ENCODE measurements at regions not wholly inside any gene's neighbourhood (a gene's known extent, or its start where the extent isn't known, plus 50 kb on each side); places are given as distances from the start of the nearest gene placed in this dataset.

GRCh38 chr18:14958701-14959100 is 210.7 kb downstream of the ANKRD30B start:
- TF ChIP-seq, protein P1, sequence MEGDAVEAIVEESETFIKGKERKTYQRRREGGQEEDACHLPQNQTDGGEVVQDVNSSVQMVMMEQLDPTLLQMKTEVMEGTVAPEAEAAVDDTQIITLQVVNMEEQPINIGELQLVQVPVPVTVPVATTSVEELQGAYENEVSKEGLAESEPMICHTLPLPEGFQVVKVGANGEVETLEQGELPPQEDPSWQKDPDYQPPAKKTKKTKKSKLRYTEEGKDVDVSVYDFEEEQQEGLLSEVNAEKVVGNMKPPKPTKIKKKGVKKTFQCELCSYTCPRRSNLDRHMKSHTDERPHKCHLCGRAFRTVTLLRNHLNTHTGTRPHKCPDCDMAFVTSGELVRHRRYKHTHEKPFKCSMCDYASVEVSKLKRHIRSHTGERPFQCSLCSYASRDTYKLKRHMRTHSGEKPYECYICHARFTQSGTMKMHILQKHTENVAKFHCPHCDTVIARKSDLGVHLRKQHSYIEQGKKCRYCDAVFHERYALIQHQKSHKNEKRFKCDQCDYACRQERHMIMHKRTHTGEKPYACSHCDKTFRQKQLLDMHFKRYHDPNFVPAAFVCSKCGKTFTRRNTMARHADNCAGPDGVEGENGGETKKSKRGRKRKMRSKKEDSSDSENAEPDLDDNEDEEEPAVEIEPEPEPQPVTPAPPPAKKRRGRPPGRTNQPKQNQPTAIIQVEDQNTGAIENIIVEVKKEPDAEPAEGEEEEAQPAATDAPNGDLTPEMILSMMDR (IDR thresholded peaks at IDR 0.05; ENCODE audit: partially characterized antibody, unreplicated experiment), result no peak
- no peak for DNase-seq
- H3K27me3 Mint-ChIP-seq (ENCODE audit: unreplicated experiment), result no peaks in the 10 kb centered on the region
- H3K4me3 Mint-ChIP-seq (ENCODE audit: unreplicated experiment), result no peak overlapping the region
- H3K9me3 Mint-ChIP-seq (ENCODE audit: unreplicated experiment), result peaks cover 2% of the 10 kb centered on the region
- H3K27ac Mint-ChIP-seq (ENCODE audit: unreplicated experiment), result no peak overlapping the region
- H3K36me3 Mint-ChIP-seq (ENCODE audit: unreplicated experiment), result no peaks in the 10 kb centered on the region
- H3K4me1 Mint-ChIP-seq (ENCODE audit: low read depth, unreplicated experiment), result no peaks in the 10 kb centered on the region

DNA sequence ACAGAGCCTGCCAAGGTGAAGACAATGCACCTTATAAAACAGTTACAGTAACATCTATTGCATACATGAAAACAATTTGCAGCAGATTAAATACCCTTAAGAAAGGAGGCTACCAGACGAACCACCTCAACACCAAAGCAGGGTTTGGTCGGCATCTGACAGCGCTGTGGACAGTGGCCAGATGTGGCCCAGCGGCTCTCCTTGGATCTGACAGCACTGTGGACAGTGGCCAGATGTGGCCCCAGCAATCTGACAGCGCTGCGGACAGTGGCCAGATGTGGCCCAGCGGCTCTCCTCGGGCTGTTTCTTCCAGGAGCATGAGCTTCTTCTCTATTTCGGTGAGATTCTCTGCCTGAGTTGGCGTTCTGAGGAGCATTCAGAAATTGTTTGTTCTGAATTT is 211.6 kb downstream of the ANKRD30B start:
- H3K9me3 Mint-ChIP-seq (ENCODE audit: unreplicated experiment), result peaks cover 2% of the 10 kb centered on the region
- H3K4me1 Mint-ChIP-seq (ENCODE audit: low read depth, unreplicated experiment), result no peaks in the 10 kb centered on the region
- H3K36me3 Mint-ChIP-seq (ENCODE audit: unreplicated experiment), result no peaks in the 10 kb centered on the region
- H3K4me3 Mint-ChIP-seq (ENCODE audit: unreplicated experiment), result no peak overlapping the region
- no peaks in the 10 kb centered on the region for H3K27me3 Mint-ChIP-seq (ENCODE audit: unreplicated experiment)
- DNase-seq, result no peak
- H3K27ac Mint-ChIP-seq (ENCODE audit: unreplicated experiment), result no peak overlapping the region
- TF ChIP-seq, protein P1 (IDR thresholded peaks at IDR 0.05; ENCODE audit: partially characterized antibody, unreplicated experiment), result no peak

- H3K36me3 Mint-ChIP-seq (ENCODE audit: unreplicated experiment), result no peaks in the 10 kb centered on the region
- no peak overlapping the region for H3K4me3 Mint-ChIP-seq (ENCODE audit: unreplicated experiment)
- H3K27me3 Mint-ChIP-seq (ENCODE audit: unreplicated experiment), result no peaks in the 10 kb centered on the region
- no peaks in the 10 kb centered on the region for H3K4me1 Mint-ChIP-seq (ENCODE audit: low read depth, unreplicated experiment)
- H3K9me3 Mint-ChIP-seq (ENCODE audit: unreplicated experiment), result peaks cover 7% of the 10 kb centered on the region
- no peak for DNase-seq
- no peak overlapping the region for H3K27ac Mint-ChIP-seq (ENCODE audit: unreplicated experiment)
- TF ChIP-seq, protein P1 (IDR thresholded peaks at IDR 0.05; ENCODE audit: partially characterized antibody, unreplicated experiment), result no peak
Measured at GRCh38 chr18:14961991-14962390, 214.0 kb downstream of the ANKRD30B start.

DNA sequence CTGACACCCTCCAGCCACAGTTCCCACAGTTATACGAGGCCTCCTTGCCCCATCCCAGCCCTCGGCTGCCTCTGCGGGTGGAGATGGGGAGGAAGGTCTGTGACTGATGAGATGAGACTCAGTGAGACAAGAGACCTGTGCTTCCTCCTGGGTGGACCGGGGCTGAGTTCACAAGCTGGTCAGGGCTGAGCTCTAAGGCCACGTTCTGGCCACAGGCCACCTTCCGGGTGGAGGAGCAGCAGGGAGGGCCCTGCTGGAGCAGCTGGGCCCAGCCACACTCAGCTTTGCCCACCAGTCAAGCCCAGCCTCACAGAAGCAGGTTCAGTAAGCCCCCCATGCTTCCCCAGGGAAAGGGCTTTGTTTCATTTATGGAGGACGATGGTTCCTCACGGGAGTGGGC is 214.7 kb downstream of the ANKRD30B start:
- H3K27ac Mint-ChIP-seq (ENCODE audit: unreplicated experiment), result no peak overlapping the region
- H3K9me3 Mint-ChIP-seq (ENCODE audit: unreplicated experiment), result peaks cover 7% of the 10 kb centered on the region
- TF ChIP-seq, protein P1 (IDR thresholded peaks at IDR 0.05; ENCODE audit: partially characterized antibody, unreplicated experiment), result no peak

DNA sequence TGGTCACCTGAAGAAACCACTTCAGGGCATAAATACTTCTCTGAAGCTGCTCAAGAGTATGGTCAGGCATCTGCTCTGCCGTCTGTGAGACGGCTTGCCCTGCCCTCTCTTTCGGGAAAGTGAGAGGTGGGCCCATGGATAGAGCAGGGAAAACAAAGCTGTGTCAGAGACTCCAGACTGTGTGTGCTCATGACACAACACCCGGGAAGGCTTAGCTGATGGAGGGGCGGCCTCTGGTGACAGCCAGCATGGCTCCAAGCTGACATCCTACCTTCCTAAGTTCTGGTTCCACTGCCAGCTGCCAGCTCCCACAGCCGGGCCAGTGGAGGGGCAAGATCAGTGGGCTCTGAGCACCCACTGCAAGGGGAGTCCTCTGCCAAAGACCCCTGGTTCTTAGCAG is 215.3 kb downstream of the ANKRD30B start:
- H3K36me3 Mint-ChIP-seq (ENCODE audit: unreplicated experiment), result no peaks in the 10 kb centered on the region
- no peak for DNase-seq
- no peak overlapping the region for H3K27ac Mint-ChIP-seq (ENCODE audit: unreplicated experiment)
- H3K4me1 Mint-ChIP-seq (ENCODE audit: low read depth, unreplicated experiment), result no peaks in the 10 kb centered on the region
- H3K27me3 Mint-ChIP-seq (ENCODE audit: unreplicated experiment), result no peaks in the 10 kb centered on the region
- H3K4me3 Mint-ChIP-seq (ENCODE audit: unreplicated experiment), result no peak overlapping the region
- TF ChIP-seq, protein P1 (IDR thresholded peaks at IDR 0.05; ENCODE audit: partially characterized antibody, unreplicated experiment), result no peak
- peaks cover 7% of the 10 kb centered on the region for H3K9me3 Mint-ChIP-seq (ENCODE audit: unreplicated experiment)

More for the DNA sequence above, 214.7 kb downstream of the ANKRD30B start:
- no peak overlapping the region for H3K4me3 Mint-ChIP-seq (ENCODE audit: unreplicated experiment)
- no peaks in the 10 kb centered on the region for H3K36me3 Mint-ChIP-seq (ENCODE audit: unreplicated experiment)
- H3K27me3 Mint-ChIP-seq (ENCODE audit: unreplicated experiment), result no peaks in the 10 kb centered on the region
- no peak for DNase-seq
- H3K4me1 Mint-ChIP-seq (ENCODE audit: low read depth, unreplicated experiment), result no peaks in the 10 kb centered on the region

Data from glutamatergic neuron (in vitro differentiated cells).